ENCODE measurements at regions not wholly inside any gene's neighbourhood (a gene's known extent, or its start where the extent isn't known, plus 50 kb on each side); places are given as distances from the start of the nearest gene placed in this dataset.

- TF ChIP-seq, protein P1, sequence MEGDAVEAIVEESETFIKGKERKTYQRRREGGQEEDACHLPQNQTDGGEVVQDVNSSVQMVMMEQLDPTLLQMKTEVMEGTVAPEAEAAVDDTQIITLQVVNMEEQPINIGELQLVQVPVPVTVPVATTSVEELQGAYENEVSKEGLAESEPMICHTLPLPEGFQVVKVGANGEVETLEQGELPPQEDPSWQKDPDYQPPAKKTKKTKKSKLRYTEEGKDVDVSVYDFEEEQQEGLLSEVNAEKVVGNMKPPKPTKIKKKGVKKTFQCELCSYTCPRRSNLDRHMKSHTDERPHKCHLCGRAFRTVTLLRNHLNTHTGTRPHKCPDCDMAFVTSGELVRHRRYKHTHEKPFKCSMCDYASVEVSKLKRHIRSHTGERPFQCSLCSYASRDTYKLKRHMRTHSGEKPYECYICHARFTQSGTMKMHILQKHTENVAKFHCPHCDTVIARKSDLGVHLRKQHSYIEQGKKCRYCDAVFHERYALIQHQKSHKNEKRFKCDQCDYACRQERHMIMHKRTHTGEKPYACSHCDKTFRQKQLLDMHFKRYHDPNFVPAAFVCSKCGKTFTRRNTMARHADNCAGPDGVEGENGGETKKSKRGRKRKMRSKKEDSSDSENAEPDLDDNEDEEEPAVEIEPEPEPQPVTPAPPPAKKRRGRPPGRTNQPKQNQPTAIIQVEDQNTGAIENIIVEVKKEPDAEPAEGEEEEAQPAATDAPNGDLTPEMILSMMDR (conservative IDR thresholded peaks at IDR 0.05; ENCODE audit: low read depth, low read length) = no peak
- DNase-seq (ENCODE audit: low read depth) = no peak
- no peak overlapping the region for H3K4me3 ChIP-seq (ENCODE audit: low read depth, low read length)
Measured at GRCh38 chr6:169964486-169965180, 213.2 kb downstream of the ERMARD start.

GRCh38 chr6:169963581-169964297 lies 212.3 kb downstream of the ERMARD start:
- H3K4me3 ChIP-seq (ENCODE audit: low read depth, low read length) = no peak overlapping the region
- no peak for DNase-seq (ENCODE audit: low read depth)
- TF ChIP-seq, protein P1 (conservative IDR thresholded peaks at IDR 0.05; ENCODE audit: low read depth, low read length) = no peak

- TF ChIP-seq, protein P1 (conservative IDR thresholded peaks at IDR 0.05; ENCODE audit: low read depth, low read length) = no peak
- H3K4me3 ChIP-seq (ENCODE audit: low read depth, low read length) = no peak overlapping the region
- DNase-seq (ENCODE audit: low read depth) = no peak
Measured at GRCh38 chr6:169962604-169963469, 211.4 kb downstream of the ERMARD start.

DNA sequence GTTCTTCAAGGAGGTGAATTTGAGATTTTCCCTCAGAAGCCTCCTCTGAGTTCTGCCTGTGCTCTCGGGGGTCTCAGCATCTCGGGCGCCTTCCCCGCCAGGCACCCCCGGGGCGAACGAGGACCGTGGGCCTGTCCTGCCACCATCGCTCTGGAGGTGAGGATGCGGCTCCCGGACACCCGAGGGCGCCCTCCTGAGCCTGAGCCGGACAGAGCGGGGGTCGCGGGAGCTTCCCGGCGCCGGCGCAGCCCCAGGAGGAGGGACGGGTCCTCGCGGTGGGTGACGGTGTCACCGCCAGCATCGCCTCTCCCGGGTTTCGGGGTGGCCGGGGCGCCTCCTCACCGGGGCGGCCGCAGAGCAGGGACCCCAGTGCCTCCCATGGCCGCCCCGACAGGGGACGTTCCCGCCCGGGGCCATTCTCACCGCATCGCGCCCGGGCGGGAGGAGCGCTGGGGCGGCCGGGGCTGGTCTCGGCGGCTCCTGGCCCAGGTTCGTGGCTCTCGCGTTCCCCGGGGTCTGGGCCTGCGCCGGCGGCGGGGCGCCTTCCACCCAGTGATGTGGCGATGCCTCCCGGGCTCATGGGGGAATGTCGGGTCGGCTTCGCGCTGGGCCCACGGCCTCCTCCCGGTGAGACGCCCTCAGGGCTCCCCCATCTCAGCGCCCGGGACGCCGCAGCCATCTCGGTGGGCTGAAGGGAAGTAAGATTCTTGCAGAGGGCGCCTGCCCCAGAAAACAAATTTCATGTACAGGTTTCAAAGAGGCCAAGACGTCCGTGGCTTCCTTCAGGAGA lies 210.5 kb downstream of the ERMARD start:
- TF ChIP-seq, protein P1 (conservative IDR thresholded peaks at IDR 0.05; ENCODE audit: low read depth, low read length) = peak; percentile 20
- H3K4me3 ChIP-seq (ENCODE audit: low read depth, low read length) = no peak overlapping the region
- DNase-seq (ENCODE audit: low read depth) = no peak

DNA sequence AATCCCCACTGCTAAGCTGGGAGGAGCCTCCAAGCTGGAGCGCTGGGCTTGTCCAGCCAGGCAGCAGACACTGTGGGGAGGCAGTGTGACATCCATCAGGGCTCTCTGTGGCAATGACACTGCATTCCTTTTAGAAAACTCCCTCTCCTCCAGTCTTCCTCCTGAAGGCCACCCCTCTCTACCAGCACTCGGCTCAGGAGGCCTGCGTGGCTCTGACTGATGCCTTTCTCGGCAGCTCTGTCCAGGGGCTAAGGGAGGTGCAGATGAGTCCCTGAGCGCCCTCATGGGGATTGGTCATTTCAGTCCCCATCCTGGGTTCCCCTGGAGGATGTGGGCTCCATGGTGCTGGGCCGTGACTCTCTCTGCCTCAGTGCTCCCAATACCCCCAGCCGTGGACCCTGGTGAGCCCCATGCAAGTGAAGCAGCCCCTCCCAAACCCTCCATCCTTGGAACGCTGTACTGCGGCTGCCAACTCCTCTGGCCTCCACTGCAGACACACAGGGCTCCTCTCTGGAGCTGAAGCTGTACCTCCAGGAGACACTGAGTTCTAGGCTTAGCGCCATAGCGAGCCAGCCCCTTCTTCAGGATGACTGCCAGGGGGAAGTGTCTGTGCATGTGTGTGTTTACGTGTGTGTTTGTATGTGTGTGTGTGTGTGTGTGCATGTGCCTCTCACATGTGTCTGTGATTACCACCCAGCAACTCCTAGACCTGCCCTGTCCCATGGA lies 209.6 kb downstream of the ERMARD start:
- TF ChIP-seq, protein P1 (conservative IDR thresholded peaks at IDR 0.05; ENCODE audit: low read depth, low read length) = no peak
- no peak for DNase-seq (ENCODE audit: low read depth)
- no peak overlapping the region for H3K4me3 ChIP-seq (ENCODE audit: low read depth, low read length)

- H3K4me3 ChIP-seq (ENCODE audit: low read depth, low read length) = no peak overlapping the region
- no peak for DNase-seq (ENCODE audit: low read depth)
- TF ChIP-seq, protein P1 (conservative IDR thresholded peaks at IDR 0.05; ENCODE audit: low read depth, low read length) = no peak
Measured at GRCh38 chr6:169960521-169960885, 209.1 kb downstream of the ERMARD start.

All from epithelial cell of proximal tubule (primary cell).